ENCODE measurements at regions not wholly inside any gene's neighbourhood (a gene's known extent, or its start where the extent isn't known, plus 50 kb on each side); places are given as distances from the start of the nearest gene placed in this dataset.
"Not testable (repeated sequence)": the region's sequence is repeated elsewhere in the genome, so short reads cannot be mapped to it uniquely, and the experiment has no call there.

DNA sequence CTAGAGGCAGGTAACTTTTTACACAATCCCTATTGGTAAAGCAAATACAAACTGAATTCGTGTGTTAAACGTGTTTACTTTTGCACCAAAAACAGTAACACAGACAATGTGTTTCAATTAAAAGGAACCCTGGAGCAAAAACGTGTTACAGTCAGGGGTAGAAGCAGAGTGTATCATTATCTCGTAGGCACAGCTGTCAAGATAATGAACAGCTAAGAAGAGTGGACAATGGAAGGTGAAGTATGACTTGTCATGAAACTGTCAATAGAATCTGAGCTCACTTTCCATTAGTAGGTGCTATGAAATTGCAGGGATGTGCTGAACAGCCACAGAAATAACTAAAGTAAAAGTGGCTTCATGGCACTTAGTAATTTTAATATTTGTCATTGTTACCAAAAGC, 1229.8 kb upstream of the WWC1 start:
- DNase-seq (ENCODE audit: low spot score) (no peak), ATAC-seq (no peak)
- intact Hi-C loops (cut with DNase I) = no loop called here

DNA sequence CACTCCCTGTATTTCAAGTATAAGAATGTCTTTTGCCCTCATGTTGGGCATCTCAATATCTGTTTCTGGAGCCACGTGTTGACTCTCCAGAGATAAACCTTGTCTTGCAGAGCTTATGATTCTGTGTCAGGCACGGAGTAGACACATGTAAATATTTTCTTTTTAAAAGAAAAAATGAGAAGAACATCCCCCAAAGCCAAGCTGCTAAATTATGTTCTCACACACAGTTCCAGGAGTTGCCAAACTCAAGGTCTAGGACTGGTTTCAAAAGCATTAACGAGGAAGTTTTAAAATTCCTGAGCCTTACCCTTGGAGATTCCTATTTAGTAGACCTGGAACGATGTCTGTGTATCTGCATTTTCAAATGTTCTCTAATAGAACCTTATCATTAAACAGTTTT, 1228.3 kb upstream of the WWC1 start:
- intact Hi-C loops (cut with DNase I) = no loop called here
- no peak for ATAC-seq
- DNase-seq (ENCODE audit: low spot score) = no peak

- intact Hi-C loops (cut with DNase I) = no loop called here
- DNase-seq (ENCODE audit: low spot score) = no peak
- ATAC-seq = no peak
Observed at GRCh38 chr5:167063788-167064187, 1227.7 kb upstream of the WWC1 start.

GRCh38 chr5:167064198-167064776, 1227.2 kb upstream of the WWC1 start:
- ATAC-seq = no peak
- DNase-seq (ENCODE audit: low spot score) = no peak
- intact Hi-C loops (cut with DNase I) = no loop called here

DNA sequence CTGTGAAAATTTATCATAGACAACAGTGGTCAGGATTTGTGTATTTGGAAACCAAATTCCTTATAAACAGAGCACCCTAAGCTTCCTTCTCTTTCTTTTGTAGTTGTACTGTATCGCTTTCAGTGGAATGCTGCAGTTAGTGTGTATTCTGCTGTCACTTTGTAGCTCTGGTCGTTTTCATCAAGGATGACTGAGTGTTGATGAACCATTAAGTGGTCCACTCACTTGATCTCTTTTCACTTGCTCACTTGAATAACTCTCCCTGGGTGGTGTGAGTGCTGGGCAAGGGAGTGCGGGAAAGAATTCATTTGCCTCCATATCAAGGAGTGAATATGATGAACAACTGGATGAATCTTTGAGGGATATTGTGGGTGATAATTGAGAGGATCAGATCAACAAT, 1225.7 kb upstream of the WWC1 start:
- no peak for DNase-seq (ENCODE audit: low spot score)
- intact Hi-C loops (cut with DNase I) = no loop called here
- ATAC-seq = no peak

DNA sequence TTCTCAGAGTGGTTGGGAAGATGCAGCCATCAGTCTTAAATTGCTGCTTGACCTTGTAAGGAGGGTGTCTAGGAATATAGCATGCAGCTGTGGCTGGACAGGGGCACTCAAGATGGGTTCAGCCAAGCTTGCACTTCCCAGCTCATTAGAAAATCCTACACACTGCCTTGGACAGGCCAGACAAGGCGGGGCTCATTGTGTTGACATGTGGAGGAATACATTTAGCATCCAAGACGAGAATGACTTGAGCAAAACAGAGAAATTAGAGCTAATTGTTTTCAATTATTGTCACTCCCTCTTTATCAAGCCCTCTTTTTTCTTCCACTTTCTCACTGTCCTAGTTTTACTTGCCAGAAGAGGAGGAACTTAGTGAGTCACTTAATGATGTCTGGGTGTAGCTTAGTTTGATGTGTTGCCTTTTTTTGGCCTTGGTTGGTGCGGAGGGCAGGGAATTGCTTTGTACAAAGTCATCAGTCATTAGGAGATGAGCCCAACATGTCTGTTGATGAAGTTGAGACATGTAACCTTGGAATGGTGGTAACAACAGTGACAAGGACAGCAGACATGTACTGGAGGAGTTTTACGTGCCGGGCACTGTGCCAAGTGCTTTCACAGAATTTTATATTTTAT, 1219.3 kb upstream of the WWC1 start:
- intact Hi-C loops (cut with DNase I) = no loop called here
- no peak for DNase-seq (ENCODE audit: low spot score)
- no peak for ATAC-seq

DNA sequence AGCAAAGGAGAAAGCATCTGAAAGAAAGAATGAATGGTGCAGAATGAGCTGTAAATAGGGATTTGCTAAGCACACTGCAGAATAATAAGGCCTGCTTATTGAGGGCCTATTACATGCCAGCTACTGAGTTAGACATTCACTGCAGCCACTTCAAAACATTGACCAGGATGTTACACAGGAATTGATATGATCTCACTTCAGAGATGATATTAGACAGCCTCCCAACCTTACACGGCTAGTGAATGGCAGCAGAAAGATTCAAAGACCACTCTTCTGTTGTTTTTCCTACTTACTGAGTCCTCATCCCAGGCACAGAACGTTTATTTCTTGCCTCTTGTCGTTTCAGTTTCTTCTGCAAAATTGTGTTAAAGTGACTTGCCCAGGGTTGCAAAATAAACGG, 1209.9 kb upstream of the WWC1 start:
- DNase-seq (ENCODE audit: low spot score) (no peak), ATAC-seq (no peak)
- intact Hi-C loops (cut with DNase I) = no loop called here

DNA sequence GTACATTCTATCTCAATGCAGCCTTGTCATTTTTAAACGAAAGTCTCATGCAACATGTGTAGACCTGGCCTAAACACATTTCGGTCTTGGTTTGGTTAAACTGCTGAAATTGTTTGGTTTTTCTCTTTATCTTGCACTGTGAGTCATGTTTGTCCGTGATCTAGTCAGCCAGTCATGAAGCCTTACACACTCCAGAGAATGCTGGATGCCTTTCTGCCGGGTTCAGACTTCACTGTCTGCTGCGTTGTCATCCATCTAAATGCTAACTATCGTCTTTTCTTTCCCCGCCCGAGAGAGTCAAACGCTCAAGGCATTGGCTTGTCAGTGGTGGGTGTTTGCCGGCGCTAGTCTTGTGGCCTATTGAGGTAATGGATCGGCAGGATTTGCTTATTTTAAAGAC, 1194.6 kb upstream of the WWC1 start:
- no peak for DNase-seq (ENCODE audit: low spot score)
- ATAC-seq = no peak
- intact Hi-C loops (cut with DNase I) = no loop called here

GRCh38 chr5:167104351-167104750, 1187.1 kb upstream of the WWC1 start:
- intact Hi-C loops (cut with DNase I) = no loop called here
- DNase-seq (ENCODE audit: low spot score) (no peak), ATAC-seq (no peak)

DNA sequence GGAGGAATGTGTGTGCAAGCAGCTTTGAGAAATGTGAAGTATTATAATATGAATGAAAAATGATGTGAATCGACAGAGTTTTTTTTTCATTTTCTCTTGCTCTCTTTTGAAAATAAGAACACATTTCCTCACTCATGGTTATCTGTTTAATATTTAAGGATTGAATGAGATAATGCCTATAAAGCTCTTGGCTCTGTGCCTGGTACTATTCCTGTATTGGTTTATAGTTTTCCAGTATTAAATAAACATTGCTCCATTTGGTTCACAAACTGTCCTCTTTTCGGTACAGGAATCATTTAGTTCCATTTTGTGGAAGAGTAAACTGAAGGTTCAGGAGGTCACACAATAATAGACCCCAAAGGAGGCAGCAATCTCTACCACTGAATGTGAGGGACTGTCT, 1185.5 kb upstream of the WWC1 start:
- DNase-seq (ENCODE audit: low spot score) (no peak), ATAC-seq (no peak)
- intact Hi-C loops (cut with DNase I) = no loop called here

DNA sequence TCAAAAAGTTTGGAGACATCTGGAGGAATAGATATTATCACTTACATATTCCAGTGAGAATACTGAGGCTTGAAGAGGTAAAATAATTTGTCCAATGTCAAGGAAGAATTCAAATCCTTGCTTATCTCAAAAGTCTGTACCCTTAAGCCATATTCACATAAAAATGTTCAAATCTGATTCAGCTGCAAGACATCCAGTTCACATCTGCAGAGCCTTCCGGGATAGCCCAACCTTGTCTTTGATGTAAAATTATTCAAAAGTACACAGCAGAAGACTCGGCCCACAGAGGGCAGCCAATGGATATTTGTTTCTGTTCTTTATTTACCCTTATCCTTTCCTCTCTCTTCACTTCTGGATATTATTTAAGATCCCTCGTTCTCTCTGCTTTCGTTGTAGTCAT, 1183.8 kb upstream of the WWC1 start:
- no peak for DNase-seq (ENCODE audit: low spot score)
- no peak for ATAC-seq

DNA sequence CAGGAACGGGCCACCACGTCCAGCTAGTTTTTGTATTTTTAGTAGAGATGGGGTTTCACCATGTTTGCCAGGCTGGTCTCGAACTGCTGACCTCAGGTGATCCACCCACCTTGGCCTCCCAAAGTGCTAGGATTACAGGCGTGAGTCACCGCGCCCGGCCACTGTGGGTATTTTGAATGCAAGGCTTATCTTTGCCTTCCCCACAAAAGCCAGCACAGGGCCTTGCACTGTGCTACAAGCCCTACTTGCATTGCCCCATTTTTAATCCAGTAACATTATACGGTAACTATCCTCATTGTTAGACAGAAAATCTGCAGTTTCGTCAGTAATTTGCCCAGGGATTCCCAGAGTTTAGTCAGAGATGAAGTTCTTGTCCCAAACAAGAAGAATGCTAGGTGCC, 1183.2 kb upstream of the WWC1 start:
- DNase-seq (ENCODE audit: low spot score); ATAC-seq; intact Hi-C loops (cut with DNase I): not testable (repeated sequence)

More for the DNA sequence above, 1183.8 kb upstream of the WWC1 start:
- intact Hi-C loops (cut with DNase I) = no loop called here

- intact Hi-C loops (cut with DNase I) = no loop called here
- no peak for DNase-seq (ENCODE audit: low spot score)
- ATAC-seq = no peak
Observed at GRCh38 chr5:167112556-167112955, 1178.9 kb upstream of the WWC1 start.

DNA sequence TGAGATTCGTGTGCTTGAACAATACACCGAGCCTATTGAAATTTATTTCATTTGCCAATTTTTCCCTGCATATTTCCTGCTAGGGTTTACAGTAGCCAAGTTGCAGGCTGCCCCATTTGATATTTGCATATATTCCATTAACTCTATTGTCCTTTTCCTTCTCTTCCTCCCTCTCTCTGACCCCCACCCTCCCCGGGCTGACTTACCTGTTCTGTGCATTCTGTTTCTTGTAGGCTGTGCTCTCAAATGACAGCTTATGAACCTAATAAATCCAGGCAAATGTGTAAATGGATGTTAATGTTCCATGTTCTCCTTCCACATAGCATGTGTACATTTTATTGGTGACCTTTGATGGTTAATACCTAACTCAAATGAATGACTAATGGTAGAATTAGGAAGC, 1169.2 kb upstream of the WWC1 start:
- intact Hi-C loops (cut with DNase I) = no loop called here
- no peak for ATAC-seq
- DNase-seq (ENCODE audit: low spot score) = no peak

GRCh38 chr5:167123126-167123525, 1168.3 kb upstream of the WWC1 start:
- ATAC-seq (no peak), DNase-seq (ENCODE audit: low spot score) (no peak)
- intact Hi-C loops (cut with DNase I) = no loop called here

DNA sequence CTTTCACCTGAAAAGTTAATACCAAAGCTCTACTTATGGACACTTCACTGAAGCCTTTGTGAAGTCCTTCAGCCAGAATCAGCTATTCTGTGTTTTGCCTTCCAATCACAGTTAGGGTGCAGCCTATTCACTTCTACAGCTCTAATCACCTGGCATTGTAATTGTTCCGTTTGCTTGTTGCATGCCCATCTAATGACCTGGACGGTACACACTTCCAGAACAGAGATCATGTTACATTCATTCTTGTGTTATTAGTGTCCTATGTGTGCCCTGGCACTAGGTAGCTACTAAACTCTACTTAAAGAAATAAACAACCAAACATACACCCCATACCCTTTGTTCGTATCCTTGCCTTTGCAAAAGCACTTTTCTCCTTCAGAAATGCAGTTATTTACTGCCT, 1162.9 kb upstream of the WWC1 start:
- intact Hi-C loops (cut with DNase I) = no loop called here
- ATAC-seq = no peak

DNA sequence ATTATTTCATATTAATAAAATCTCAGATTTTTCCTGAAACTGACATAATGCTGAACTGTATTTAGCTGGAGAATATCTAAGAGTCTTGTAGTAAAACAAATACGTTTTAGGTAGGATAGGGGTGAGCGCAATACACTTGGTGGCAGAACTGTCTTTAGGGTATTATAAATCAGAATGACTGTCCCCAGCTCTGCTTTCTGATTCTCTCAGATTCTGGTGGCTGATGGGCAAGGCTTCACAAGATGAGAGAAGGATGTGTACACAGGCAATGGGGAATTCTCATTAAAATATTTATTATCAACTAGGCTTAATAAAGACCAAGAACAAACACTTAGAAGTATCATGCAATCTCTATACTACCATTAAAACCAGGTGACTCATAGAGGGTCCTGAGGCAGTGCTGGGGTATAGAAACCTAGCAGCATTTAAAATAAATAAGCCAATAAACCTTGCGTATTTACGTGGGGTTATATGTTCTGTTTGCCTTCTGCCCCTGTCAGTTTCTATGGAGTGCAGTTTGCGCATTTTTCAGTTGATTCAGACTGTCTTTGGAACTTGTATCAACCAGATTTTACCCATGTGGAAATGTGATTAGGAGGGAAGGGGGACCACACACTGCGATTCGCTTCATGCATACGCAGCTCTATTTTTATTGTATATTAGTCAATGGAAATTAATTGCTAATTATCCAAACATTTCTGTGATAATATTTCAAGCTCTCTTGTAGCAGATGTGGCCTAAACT, 1150.7 kb upstream of the WWC1 start:
- ATAC-seq (no peak), DNase-seq (ENCODE audit: low spot score) (no peak)
- intact Hi-C loops (cut with DNase I) = no loop called here

More for the DNA sequence above, 1162.9 kb upstream of the WWC1 start:
- no peak for DNase-seq (ENCODE audit: low spot score)

- DNase-seq (ENCODE audit: low spot score) (no peak), ATAC-seq (no peak)
- intact Hi-C loops (cut with DNase I) = no loop called here
Observed at GRCh38 chr5:167143716-167144115, 1147.7 kb upstream of the WWC1 start.

- ATAC-seq (no peak), DNase-seq (ENCODE audit: low spot score) (no peak)
- intact Hi-C loops (cut with DNase I) = no loop called here
Observed at GRCh38 chr5:167145841-167146240, 1145.6 kb upstream of the WWC1 start.

DNA sequence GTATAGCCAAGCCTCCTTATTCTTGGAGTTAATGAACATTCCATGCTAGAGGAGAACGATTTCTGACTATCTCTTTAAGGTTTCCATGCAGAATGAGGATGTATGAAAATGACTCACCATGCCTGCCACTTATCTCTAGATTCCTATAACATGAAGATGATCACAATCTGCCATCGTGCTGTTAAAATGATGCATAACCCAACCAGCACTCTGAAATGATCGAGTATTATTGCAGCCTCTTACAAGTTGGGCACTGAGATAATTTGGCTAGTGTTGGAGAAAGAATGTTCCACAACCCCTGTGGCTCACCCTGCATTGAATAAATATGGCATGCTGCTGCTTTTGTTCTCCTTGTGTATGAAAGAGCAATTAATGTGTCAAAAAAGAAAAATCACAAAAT, 1143.6 kb upstream of the WWC1 start:
- ATAC-seq (no peak), DNase-seq (ENCODE audit: low spot score) (no peak)
- intact Hi-C loops (cut with DNase I) = no loop called here

DNA sequence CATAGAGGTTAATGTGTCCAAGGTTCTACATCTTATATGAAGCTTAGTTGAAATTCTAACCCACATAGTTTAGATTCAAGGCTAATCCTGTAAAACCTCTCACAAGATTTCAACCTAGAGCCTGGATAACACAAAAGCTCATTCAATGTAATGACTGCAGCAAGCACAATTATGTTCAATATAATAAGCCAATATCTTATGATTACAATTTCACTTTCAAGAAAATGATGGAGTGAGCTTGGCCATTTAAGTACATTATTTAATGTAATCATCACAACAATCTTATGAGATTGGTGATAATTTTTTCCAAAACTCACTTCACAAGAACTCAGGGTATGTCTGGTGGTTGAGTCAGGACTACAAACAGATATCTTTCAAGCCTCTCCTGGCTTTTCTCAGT, 1140.8 kb upstream of the WWC1 start:
- ATAC-seq (no peak), DNase-seq (ENCODE audit: low spot score) (no peak)
- intact Hi-C loops (cut with DNase I) = no loop called here

Data from sciatic nerve (tissue), 2 donors.